ENCODE measurements at regions not wholly inside any gene's neighbourhood (a gene's known extent, or its start where the extent isn't known, plus 50 kb on each side); places are given as distances from the start of the nearest gene placed in this dataset.

- TF ChIP-seq POLR2A (IDR thresholded peaks at IDR 0.05; ENCODE audit: extremely low read depth, insufficient read length) (no peak), MYC (IDR thresholded peaks at IDR 0.05; ENCODE audit: low read depth, low read length) (no peak), CTCF (IDR thresholded peaks at IDR 0.05; ENCODE audit: low read depth, low read length) (no peak), MAX (IDR thresholded peaks at IDR 0.05; ENCODE audit: low read depth, low read length) (no peak)
These were observed 88.1 kb upstream of the KMT2C start for GRCh38 chr7:152523916-152524315.
